ENCODE measurements at regions not wholly inside any gene's neighbourhood (a gene's known extent, or its start where the extent isn't known, plus 50 kb on each side); places are given as distances from the start of the nearest gene placed in this dataset.
"Not testable (repeated sequence)": the region's sequence is repeated elsewhere in the genome, so short reads cannot be mapped to it uniquely, and the experiment has no call there.

- not testable (repeated sequence) for DNase-seq
Measured at GRCh38 chrX:40362291-40362690, 218.5 kb upstream of the ATP6AP2 start.

GRCh38 chrX:40360557-40360956 is 220.2 kb upstream of the ATP6AP2 start:
- no peak for DNase-seq

DNA sequence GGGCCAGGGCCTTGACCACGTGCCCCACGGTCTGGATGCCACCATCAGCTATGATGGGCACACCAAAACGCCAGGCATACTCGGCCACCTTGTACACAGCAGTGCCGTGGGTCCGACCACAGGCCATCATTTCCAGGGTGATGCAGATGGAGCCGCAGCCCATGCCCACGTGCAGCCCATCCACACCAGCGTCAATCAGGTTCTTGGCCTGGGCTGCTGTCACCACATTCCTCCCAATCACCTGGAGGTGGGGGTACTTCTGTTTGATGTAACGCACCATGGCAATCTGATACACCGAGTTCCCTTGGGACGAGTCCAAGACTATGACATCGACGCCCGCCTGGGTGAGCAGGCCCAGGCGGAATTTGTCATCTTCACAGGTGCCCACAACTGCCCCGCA is 221.2 kb upstream of the ATP6AP2 start:
- no peak for DNase-seq

- no peak for DNase-seq
Measured at GRCh38 chrX:40358994-40359393, 221.8 kb upstream of the ATP6AP2 start.

DNA sequence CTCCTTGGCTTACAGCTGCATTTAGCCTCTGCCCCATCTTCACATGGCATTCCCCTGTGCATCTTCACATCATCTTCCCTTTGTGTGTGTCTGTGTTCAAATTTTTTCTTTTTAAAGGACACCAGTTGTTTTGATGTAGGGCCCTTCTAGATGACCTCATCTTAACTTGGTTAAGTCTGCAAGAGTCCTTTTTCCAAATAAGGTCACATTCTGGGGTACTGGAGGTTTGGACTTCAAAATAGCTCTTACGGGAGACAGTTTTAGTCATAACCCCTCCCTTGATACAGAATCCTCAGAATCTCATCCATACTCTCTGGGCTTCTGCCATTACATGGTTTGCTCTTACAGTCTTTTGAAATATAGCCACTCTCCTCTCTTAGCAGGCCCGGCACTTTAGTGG is 231.5 kb upstream of the ATP6AP2 start:
- DNase-seq = no peak

DNA sequence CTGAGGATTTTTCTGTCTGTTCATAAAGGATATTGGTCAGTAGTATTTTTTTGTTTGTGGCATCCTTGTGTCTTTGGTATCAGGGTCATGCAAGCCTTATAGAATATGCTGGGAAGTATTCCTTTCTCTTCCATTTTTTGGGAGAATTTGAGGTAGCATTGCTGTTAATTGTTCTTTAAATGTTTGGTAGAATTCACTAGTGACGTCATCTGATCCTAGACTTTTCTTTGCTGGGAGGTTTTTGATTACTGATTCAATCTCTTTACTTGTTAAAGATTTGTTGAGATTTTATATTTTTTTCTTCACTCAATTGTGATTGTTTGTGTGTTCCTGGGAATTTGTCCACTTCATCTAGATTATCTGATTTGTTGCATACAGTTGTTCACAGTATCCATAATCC is 234.4 kb upstream of the ATP6AP2 start:
- DNase-seq = no peak

GRCh38 chrX:40343319-40343718 is 237.5 kb upstream of the ATP6AP2 start:
- DNase-seq = no peak

GRCh38 chrX:40340116-40340515 is 240.7 kb upstream of the ATP6AP2 start:
- DNase-seq = no peak

DNA sequence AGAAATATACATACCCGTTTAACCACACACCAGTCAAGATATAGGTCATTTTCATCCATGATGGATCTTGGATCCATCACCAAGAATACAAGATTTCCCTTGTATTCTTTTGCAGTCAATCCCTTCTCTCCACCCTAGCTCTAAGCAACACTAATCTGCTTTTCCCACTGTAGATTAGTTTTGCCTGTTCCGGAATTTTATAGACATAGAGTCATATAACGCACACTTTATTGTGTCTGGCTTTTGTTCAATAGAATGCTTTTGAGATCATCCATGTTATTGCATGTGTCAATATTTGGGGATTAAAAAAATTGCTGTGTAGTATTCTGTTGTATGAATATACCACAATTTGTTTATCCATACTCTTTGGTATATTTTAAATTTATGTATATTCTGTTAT is 235.6 kb upstream of the BCOR start:
- DNase-seq = no peak

GRCh38 chrX:40331762-40332161 is 234.0 kb upstream of the BCOR start:
- DNase-seq = no peak

- DNase-seq = no peak
Measured at GRCh38 chrX:40331353-40331752, 233.6 kb upstream of the BCOR start.

DNA sequence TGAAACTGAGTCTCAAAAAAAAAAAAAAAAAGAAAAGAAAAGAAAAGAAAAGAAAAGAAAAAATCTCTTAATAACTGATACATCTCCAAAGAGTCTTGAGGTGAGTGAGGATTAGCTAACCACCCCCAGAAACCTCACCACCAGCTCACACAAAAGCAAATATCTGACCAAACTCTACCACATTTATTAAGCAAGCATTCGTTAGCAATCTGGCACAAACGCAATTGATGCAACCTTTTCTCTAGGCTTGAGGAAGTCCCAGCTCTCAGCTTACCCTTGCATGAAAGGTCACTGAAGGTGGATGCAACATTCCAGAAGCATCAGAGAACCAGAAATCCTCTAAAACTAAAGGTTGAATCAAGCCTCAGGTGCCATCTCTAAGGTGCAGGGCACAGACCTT is 231.9 kb upstream of the BCOR start:
- no peak for DNase-seq

DNA sequence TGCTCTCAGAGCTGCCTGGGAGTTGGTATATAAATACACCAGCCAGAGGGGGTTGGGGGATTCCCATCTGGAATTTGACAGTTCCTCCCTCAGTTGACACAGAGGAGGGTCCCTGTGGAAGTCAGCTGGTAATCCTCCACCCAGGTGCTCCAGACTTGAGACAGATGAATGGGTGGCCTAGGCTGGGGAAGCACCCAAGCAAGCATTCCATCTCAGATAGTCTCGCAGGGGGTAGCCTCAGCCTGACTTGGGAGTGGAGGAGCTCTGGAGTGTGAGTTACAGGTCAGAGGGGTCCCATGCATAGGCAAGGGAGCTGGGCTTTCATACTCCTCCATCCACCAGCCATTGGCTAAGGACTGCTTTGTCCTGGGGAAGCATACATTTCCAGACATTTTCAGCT is 229.3 kb upstream of the BCOR start:
- DNase-seq = no peak

DNA sequence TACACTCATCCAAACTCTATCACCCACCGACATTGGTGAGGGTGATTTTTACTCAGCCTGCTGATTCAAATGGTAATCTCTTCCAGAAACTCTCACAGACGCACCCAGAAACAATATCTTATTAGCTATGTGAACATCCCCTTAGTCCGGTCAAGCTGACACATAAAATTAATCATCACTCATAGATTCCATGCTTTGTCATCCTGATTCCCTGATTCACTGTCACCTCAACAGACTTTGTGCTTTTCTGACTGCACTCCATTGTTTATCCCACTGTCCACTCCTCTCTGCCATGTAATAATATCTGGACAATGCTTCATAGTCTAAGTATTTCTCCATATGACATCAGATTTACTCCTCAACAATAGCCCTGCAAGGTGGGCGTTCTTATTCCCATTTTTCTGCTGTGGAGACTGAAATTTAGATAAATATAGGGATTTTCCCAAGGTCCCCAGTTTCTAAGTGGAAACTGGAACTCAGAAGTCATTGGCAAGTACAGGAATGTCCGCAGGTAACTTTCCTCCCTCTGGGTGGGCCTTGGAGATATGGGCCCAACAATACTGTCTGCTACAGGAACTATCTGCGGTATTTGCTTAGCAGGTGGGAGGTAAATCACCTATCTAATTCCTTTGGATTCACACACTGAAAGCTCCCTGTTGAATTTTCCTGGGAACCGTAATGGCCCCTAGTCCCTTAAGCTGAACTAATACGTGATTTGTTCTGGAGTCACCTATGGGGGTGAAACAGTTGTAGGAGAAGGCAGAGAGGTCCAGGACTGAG is 228.6 kb upstream of the BCOR start:
- no peak for DNase-seq

- no peak for DNase-seq
Measured at GRCh38 chrX:40325161-40325560, 227.4 kb upstream of the BCOR start.

DNA sequence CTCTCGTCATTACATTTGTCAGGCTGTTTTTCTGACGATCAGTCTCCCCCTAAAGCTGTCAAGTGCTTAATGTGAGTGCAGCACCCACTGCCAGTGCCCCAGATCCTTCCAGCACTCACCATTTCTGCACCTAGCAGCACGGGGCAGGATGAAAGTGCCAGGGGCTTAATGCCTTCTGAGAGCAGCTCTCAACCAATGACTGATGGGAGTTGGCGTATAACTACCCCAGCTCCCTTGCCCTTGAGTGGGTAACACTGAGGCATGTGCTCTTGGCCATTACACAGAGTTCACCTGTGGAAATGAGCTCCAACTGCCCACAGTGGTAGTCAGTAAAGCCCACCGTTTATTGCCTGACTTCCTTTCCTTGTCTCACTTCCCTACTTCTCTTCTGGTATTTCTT is 226.2 kb upstream of the BCOR start:
- no peak for DNase-seq

DNA sequence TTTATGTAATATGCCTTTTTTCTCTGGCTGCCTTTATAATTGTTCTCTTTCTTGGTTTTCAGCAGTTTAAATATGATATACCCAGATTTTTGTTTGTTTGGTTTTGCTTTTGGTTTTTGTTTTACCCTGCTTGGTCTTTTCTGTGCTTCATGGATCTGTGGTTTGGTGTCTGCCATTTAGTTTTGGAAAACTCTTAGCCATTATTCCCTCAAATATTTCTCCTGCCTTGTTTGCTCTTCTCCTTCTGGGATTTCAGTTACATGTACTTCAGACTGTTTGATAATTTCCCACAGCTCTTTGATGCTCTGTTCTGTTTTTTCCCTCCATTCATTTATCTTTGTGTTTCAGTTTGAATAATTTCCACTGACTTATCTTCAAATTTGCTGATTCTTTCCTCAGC is 223.1 kb upstream of the BCOR start:
- DNase-seq = no peak

DNA sequence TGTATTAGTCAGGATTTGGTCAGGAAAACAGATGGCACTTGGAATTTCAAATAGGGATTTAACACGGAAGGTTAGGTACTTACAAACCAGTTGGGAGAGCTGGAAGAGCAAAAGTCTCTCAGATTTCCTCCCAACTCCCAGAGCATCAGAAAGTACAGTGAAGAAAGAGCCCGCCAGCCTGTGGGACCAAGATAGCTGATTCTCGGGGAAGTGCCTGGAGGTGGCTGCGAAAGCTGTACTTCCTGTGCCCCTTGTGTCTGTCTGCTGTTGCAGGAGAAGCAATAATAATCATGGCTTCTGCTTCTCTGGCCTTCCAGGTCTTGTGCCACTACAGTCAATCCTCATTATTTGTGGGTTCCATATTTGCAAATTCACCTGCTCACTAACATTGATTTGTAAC is 221.0 kb upstream of the BCOR start:
- DNase-seq = no peak

- no peak for DNase-seq
Measured at GRCh38 chrX:40318076-40318475, 220.3 kb upstream of the BCOR start.

- DNase-seq = no peak
Measured at GRCh38 chrX:40316502-40316901, 218.7 kb upstream of the BCOR start.

- no peak for DNase-seq
Measured at GRCh38 chrX:40314070-40314469, 216.3 kb upstream of the BCOR start.

DNA sequence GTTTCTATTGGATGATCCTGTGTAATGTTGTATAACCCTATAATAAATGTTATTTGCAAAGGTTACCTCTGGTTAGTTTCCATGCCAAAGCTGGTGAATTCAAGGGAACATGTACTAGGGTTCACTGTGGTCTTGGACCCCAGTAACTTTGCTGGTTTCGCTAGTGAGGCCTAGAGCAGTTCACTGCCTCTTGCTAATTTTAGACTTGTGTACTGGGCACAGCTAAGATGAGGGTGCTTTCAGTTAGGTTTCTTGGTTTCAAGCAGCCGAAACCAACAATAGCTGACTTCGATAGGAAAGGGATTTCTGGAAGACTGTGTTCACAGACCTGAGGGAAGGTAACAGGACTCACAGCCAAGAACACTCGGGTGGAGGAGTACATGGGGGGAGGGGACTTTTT is 215.5 kb upstream of the BCOR start:
- DNase-seq = no peak

- DNase-seq = no peak
Measured at GRCh38 chrX:40310447-40310846, 212.7 kb upstream of the BCOR start.

DNA sequence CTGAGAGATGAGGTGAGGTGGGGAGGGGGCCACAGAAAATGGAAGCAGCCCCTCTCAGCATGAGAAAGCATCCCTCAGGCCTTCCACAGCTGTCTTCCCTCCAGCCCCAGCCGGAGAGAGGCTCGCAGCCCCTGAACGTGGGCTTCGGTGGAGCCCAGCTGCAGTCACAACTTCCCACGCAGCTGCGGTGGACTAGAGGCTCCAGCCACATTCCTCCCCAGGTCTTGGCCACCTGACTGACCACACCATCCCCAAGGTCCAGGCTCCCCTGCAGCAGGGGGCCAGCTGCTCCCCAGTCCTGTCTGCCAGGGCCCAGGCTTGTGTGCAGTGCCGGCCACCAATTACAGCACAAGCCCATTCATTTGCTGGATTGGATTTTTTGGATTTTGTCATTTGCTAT is 212.3 kb upstream of the BCOR start:
- no peak for DNase-seq

DNA sequence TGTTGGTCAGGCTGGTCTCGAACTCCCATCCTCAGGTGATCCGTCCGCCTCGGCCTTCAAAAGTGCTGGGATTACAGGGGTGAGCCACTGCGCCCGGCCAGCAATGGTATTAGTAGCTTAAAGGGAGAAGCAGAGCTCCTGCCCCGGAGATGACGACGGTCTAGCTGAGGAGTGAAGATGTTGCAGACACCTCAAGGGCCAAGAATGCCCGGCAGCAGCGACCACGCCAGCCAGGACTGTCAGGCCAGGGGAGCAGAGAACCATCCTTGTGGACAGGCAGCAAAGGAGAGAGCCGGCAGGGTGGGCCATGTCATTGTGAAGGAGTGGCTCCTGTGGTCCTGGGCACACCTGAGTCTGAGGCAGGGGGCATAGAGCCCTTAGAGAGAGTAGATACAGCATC is 210.1 kb upstream of the BCOR start:
- no peak for DNase-seq

- DNase-seq = no peak
Measured at GRCh38 chrX:40304115-40304514, 206.4 kb upstream of the BCOR start.
